ENCODE measurements at regions not wholly inside any gene's neighbourhood (a gene's known extent, or its start where the extent isn't known, plus 50 kb on each side); places are given as distances from the start of the nearest gene placed in this dataset.

DNA sequence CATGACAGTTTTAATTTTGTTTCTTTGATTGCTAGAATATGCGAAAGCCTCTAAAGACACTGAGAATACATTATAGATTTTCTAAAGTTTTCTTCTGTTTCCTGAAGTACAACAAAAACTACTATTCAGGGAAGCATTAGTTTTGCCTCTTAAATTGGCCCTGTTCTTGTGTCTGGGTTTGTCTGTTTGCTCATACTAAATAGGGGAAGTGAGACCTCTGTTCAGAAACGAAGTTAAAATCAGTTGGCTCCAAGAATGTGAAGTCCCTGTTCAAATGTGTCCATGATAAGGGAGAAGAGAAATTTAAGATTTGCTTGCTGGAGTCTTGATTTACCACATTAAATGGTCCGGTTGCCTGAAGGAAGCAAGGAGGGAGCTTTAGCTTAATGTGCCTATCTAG lies 327.3 kb upstream of the GBE1 start:
- DNase-seq (ENCODE audit: low read depth), result no peak

DNA sequence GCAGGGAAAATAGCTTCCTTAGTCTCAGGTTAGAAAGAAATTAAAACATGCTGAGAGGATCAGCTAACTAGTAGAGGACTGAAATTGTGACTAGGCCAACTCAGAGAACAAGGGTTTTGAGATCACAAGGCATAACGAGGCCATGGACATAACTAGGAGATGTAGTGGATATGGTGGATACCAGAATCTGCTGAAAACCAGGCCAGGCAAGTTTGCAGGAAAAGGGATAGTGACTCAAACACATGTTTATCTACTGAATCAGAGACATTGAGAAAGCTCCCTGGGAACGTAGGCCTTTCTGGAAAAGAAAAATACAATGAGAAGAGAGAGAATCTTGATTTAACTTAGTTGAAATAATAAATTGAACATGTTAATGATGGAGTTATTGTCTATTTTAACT lies 326.5 kb upstream of the GBE1 start:
- no peak for DNase-seq (ENCODE audit: low read depth)

DNA sequence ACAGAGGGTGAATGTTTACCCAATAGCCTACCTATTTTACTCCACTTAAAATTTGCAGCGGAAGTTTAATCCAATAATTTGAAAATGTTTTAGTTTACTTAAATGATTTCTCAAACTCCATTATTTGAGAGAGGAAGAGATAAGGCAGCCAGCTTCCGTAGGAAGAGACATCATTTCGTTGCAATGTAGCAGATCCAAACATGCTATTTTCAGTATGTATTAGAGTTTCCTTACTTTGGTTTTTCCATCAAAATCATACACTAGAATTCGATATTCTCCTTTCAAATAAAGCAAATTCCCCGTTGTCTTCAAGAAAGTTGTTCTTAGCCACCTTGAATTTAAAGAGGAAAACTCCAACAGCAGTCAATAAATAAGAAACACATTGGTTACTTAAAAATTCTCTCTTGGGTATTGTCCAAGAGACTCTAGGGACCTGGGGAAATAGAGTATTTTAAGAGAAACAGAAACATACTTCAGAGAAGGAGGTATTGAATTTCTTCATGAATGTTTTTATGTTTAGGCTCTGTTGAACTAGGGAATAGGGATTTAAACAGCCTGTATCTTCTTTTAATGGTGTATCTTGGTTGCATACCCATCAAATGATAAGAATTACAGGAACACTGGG lies 324.5 kb upstream of the GBE1 start:
- no peak for DNase-seq (ENCODE audit: low read depth)

DNA sequence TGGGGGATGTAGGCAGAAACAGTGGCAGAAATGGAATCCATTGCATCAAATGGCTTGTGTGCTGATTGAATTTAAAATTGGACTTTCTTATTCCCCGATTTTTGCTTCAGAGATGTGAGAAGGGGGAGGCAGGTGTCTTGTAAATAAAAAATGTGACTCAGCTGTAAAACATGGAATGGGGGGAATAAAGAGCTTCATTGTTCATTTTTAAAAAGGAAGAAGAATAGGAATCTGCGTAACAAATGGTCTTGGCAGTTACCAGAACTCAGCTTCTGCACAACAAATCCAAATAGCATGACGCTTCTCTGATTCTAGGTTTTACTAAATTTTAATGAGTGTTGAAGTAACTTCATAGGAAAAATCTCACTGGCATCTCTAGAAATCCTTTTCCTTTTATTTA lies 323.9 kb upstream of the GBE1 start:
- DNase-seq (ENCODE audit: low read depth), result no peak

DNA sequence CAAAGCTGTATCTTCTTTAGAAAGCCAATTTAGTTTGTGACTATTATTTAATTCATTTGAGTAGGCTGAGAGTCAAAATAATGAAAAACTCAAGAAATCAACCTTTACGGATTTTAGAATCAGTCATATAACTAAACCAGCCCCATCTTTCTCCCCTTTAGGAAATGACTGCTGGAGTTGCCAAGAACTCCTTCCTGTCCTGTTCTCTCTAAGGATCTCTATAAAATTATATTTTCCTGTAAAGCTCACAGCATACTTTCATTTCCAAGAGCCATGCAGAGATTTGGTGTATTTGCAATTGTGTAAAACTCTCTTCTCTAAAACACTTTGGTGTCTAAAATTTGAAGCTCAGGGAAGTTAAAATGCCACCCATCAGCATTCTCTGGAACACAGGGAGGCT lies 323.4 kb upstream of the GBE1 start:
- no peak for DNase-seq (ENCODE audit: low read depth)

DNA sequence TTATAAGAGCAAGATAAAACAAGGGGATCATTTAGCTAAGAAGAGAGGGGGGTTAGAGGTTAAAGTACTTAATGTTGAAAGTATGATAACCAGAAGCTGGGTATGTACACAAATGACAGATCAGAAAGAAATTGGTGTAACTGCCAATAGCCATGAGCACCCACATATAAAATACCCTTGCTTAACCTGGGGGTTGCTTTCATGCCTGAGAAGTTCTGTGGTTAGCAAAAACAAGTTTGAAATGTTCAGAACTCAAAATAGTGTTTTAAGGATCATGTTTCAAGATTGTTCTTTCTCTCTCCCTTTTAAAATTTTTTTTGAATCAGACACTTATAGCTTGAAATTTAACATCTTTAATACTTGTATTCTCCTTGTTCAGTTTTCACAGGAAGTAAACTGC lies 321.4 kb upstream of the GBE1 start:
- no peak for DNase-seq (ENCODE audit: low read depth)

DNA sequence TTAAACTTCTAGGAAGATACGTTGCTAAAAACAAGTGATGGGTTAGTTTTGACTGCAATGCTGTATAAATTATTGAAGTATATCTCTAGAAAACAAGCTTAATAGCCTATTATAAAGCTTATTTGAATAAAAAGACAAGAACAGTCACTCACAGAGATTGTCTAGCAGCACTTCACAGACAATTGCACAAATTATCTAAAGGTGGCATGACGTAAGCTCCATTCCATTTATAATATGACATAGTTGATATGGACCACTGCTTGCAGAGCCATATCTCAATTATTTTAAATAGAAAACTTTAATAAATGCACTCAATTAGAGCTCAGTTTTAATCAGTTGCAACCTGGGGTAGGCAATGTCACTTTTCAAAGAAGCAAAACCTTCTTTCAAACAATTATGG lies 319.9 kb upstream of the GBE1 start:
- DNase-seq (ENCODE audit: low read depth), result no peak

DNA sequence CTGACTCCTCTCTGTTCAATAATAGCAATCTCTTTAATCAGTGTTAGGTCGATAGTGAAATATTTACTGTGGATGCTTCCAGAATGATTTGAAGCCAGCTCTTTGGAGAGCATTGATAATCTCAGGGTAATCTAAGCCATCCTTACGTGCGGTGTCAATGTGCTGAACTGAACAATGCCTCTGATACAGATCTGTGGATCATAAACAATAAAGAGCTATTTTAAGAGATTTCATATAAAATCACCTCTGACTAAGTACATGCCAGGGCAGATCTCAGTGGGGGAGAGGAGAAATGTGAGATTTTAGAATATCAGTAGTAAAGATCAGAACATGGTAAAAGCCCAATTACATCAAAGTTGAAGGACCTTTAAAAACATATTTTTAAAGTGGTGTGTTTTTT lies 319.3 kb upstream of the GBE1 start:
- no peak for DNase-seq (ENCODE audit: low read depth)

DNA sequence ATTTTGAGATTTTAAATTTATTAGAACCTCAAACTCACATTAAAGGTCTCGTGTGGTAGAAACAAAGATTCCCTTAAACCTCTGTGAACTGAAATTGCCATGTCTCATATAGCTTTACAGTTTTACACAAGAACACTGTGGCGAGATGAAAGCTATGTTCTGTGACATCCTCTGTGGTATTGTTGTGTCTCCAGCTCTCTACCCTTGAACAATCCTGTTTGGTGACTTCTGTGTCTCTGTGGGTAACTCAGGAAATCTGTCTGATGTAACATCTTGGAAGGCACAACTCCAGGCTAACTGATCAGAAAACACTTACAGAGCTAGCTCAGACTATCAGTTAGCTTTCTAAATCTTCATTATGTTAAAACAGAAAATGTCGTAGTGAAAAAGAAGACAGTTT lies 318.8 kb upstream of the GBE1 start:
- no peak for DNase-seq (ENCODE audit: low read depth)

DNA sequence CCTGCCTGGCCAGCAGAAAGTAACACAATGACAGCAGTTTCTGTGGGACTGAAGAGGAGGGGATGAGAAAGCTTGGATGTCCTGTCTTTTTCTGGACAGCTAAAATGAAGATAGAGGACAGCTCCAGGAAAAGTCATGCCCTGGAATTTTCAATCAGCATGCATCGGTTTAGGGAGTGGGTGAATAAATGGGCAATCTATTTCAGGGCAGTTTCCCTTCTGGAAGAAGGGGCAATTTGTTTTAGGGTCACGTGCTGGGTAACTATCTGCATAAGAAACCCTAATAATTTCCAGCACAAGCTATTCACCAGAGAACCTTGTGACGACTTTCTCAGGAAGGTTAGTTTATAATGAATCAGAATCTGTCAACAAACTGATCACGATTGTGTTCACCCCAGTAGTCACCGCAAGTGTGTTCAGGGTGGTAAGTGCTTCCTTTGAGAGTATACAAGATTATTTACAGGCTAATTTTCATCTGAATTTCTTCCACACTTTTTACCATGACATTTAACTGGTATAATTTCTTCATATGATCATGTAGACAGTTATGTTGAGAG lies 318.0 kb upstream of the GBE1 start:
- DNase-seq (ENCODE audit: low read depth), result no peak

DNA sequence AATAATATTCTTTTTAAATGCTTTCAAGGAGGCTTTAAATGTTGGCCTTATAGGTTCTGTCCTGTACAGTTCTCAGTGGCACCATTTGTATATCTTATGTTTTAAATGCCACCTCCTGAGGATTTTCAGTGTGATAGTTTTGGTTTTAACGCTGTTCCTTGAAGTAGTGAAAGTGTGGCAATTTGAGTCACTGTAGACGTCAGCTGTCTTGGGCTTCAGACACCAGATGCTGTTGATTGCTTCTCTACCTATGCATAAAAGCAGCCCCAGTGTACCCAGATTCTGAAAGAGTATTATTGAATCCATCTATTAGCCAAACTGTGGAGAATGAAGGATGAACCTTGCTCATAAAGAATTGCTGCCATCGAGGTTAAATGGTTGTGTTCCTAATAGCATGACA lies 316.8 kb upstream of the GBE1 start:
- DNase-seq (ENCODE audit: low read depth), result no peak

DNA sequence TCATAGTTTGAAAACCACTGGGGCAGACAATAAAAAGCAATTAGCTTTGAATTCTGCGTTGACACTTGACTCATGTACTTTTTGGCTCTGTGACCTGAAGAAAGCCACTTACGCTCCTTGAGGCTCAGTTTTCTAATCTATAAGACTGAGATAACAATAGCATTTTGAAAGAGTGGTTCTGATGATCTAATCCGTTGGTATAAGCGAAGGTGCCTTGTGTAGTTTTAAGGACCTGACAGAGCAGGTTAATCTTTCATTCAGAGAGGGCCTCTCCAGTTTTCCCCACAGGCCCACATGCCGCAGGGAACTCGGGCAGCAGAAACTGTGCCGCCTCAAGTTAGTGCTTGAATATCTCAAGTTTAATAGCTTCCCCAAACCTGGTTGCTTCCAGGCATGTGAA lies 306.0 kb upstream of the GBE1 start:
- DNase-seq (ENCODE audit: low read depth), result no peak

DNA sequence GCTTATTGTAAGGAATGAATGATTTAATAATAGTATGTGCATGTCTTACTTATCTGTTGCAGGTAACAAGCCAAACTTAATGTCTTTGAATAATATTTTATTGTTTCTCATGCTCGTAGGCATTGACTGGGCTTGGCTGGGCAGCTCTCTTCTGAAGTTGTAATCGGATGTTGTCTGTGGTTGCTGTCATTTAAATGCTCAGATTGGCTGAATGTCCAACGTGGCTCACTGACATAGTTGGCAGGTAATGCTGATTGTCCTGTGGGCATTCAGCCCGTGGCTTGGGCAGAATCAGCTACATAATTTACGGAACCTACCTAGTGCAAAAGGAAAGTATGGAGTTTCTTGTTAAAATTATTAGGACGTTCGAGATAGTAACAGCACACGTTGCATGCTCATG lies 297.4 kb upstream of the GBE1 start:
- no peak for DNase-seq (ENCODE audit: low read depth)

DNA sequence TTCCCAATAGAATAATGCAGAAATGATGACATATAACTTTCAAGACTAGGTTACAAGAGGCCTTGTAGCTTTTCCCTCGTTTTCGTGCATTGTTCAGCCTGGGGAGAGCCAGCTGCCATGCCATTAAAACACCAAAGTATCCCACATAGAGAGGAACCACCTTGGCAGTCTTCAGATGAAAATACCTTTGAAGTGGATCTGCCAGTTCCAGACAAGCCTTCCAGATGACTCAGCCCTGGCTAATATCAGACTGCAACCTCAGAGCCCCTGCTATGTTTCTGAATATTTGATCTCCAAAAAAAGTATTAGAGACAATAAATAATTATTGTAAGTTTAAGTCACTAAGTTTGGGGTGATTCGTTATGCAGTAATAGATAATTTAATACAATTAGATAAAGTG lies 294.3 kb upstream of the GBE1 start:
- DNase-seq (ENCODE audit: low read depth), result no peak

DNA sequence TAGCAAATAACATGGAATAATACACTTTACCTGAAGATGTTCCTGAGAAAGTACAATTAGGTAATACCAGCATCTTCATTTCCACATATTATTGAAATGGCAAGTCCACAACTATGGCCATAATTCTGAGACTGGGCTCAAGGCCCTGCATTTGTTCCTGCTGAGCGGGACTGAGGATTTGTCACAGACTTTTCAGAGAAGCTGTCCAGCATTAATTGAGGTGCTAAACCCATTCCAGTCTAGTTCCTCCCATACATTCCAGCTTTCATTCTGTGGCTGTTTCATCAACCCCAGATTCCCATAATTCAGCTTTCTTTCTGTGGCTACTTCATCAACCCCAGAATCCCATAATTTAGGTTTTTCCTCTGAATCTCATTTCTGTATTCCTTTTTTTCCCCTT lies 293.4 kb upstream of the GBE1 start:
- DNase-seq (ENCODE audit: low read depth), result no peak

DNA sequence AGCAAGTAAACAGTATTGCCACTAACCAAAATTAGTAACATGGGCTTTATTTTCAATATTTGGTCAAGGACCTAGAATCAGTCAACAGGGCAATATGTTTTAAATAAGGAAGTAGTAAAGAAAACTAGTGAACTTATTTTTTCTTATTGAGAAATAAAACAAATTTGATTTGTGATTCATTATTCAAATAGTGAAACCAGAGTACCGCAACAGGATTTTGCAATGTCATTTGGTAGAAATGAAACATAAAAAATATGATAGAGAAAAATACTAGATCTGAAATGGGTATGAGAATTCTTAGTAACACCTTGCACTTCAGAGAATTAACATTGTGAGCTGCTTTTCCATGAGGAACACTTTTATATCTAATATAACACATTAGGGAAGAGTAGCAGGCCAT lies 291.8 kb upstream of the GBE1 start:
- DNase-seq (ENCODE audit: low read depth), result no peak

DNA sequence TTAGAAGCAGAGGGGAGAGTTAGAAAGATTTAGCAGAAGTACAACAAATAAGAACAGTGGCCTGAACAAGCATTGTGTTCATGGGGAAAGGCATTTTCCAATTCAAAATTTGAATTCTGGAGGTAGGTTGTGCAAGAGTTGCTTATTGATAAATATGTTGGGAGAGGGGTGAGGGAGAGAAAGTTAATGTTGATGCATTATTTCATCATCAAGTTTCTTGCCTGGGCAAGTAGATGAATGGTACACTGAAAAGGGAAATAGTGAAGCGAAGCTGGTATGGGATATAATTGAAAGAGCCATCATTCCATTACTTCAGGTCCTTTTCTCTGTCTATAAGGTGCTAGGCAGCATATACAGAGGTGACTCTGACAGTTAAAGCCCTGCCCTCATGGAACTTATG lies 288.9 kb upstream of the GBE1 start:
- no peak for DNase-seq (ENCODE audit: low read depth)

DNA sequence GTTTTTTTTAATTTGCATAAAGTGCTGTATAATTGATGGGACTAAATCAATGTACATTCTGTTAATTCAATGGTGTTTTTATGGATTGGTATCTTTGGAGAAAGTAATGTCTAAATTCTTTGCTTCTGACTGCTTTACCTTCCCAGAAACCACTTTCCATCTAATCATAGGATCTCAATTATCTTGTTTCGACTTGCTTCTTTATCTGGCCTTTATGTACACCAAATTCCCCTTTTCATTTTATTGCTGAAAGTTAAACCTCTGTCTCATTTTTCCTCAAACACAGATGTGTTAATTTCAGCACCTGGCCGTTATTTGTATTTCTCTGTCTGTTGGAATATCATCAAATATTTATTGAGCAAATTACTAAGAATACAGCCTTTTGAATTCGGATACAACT lies 287.3 kb upstream of the GBE1 start:
- DNase-seq (ENCODE audit: low read depth), result no peak

DNA sequence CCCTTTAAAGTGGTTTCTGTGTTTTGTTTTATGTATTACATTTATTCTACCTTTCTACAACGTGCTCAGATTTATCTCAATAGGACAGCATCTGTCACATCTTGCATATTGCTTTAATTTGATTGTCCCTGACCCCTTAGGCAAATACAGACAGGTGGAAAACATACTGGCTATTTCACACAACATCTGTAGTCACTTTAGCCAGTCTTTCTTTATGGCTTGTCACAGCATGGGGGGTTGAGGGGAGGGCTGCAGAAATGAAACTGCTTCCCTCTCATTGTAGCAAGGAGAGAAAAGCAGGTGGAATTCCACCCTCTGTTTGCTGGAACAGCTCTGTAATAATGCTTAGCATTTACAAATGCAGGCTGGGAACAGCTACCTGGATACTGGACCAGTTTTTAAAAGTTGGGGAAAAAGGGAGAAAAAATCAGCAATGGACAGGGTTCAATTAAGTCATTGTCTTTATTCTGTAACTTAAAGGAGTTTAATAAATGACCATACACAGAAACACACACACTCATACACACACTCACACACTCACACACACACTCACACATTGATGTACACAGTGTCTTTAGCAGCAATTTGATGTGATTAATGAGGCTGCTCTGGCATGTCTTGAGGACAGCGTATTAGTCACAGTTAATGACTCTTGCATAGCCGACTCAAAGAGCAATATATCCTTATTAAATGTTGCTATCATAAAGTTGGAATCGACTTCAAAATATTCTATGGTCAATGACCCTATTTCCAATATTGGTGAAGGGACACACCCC lies 283.7 kb upstream of the GBE1 start:
- no peak for DNase-seq (ENCODE audit: low read depth)

DNA sequence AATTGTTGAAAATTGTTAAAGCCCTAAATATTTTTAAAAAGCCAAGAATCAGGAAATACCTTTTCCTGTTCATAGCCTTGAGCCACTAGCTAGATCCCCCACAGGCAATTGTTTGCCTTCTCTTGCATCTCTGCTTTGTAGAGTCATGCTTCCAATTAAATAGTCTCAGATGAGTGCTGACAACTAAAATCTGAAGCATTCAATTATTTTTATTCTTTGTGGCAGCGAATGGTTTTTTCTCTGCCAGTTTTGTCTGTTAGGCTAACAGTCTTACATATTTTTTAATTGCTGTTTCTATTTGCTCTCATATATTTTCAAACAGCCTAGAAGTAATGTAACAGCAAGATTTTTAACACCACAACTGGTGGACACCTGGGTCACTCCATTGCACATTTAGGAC lies 277.1 kb upstream of the GBE1 start:
- no peak for DNase-seq (ENCODE audit: low read depth)

DNA sequence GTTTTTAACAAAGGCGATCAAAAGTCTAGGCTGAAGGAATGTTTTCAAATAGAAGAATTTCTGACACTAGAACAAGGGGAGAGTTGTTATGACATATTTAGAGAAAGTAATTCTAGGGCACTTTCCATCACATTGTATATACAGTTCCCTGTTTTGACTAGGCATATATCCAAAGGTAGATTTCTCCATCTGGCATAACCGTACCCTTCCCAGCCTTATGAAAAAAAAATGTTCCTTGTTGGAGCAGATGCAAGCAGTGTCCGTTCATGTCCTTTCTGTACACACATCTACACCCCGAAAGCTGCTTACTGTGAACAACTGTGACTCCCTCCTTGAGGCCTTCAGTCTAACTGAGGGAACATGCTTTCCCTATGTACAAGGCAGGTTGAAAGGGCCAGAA lies 271.7 kb upstream of the GBE1 start:
- no peak for DNase-seq (ENCODE audit: low read depth)

DNA sequence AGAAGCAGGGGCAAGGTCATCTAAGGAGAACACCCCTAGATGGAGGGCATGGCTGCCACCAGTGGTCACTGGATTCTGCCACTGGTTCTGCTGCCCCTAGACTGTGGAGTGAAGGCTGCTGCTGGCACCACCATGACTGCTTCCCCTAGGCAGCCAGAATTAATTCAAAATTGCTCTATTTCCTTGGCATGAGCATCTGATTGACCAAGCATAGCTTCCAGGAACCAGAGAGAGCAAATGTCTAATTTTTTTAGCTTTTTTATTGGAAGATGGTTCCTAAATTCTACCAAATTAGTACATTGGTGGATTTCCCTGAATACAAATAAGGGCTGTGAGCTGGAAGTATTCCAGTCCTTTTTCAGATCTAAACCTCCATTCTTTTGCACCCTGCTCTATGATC lies 270.2 kb upstream of the GBE1 start:
- DNase-seq (ENCODE audit: low read depth), result no peak

DNA sequence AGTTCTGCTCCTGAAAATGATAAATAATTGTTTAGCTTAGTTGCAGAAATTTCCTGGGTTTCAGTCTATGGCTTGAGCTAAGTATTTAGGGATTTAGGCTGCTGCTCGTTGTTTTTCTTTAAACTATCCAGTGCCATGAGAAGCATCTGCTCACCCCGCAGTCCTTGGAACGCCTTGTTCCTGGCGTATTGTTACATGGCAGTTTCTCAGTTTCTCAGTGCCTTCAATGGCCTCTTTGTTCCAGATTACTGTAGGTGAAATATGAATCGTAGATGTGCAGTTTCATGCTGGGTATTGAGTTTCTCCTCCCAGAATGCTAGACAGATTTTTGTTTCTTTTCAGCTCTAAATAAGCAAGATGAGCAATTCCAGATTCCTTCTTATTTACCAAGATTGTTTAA lies 269.5 kb upstream of the GBE1 start:
- DNase-seq (ENCODE audit: low read depth), result no peak

DNA sequence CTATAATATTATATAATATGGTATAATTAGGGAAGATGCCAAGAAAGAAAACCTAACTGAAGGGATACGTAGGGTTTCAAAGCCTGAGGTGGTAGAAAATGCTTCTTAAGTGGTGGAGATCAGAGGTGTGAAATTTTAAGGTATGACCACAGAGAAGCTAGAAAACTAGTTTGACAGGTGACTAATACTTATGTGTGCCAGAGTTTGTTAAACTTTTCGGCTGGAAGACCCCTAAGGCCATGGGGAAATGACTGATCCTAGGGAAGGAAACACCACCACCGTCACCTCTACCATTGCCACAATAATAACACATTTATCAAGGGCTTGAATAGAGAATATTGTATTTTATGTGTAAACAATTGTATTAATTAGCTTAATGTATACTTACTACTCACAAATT lies 261.4 kb upstream of the GBE1 start:
- DNase-seq (ENCODE audit: low read depth), result no peak

Data from activated gamma-delta T cell treated with anti-CD3 and anti-CD28 coated beads, Interleukin-2, amount 50 U/mL, for 16 hours (primary cell).